Stimulated activated CD8-positive, alpha-beta memory T cell treated with anti-CD3 and anti-CD28 coated beads, Interleukin-15, amount 100 ng/mL, for 24 hours (primary cell): ENCODE measurements at regions not wholly inside any gene's neighbourhood (a gene's known extent, or its start where the extent isn't known, plus 50 kb on each side); places are given as distances from the start of the nearest gene placed in this dataset.
"Not testable (repeated sequence)": the region's sequence is repeated elsewhere in the genome, so short reads cannot be mapped to it uniquely, and the experiment has no call there.

ENCODE experiments used
- DNase-seq: peaks from one replicate; pipeline ENCODE4 v3.0.0-alpha.2; 2020; ENCODE audit warnings: low read depth

GRCh38 chr6:103886951-103887350 is 972.8 kb downstream of the HACE1 start:
- no peak for DNase-seq

GRCh38 chr6:103885446-103885845 is 974.3 kb downstream of the HACE1 start:
- no peak for DNase-seq

- DNase-seq: no peak
These were observed 979.9 kb downstream of the HACE1 start for GRCh38 chr6:103879800-103880199.

GRCh38 chr6:103875221-103875620 is 984.5 kb downstream of the HACE1 start:
- DNase-seq: no peak

DNA sequence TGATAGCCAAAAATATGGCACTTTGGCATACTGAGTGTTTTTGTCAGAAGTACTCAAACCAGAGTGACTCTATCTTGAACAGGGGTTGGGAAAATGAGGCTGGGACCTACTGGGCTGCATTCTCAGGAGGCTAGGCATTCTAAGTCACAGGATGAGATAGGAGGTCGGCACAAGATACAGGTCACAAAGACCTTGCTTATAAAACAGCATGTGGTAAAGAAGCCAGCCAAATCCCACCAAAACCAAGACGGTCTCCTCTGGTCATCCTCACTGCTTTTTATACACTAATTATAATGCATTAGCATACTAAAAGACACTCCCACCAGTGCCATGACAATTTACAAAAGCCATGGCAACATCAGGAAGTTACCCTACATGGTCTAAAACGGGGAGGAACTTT is 985.1 kb downstream of the HACE1 start:
- no peak for DNase-seq

DNA sequence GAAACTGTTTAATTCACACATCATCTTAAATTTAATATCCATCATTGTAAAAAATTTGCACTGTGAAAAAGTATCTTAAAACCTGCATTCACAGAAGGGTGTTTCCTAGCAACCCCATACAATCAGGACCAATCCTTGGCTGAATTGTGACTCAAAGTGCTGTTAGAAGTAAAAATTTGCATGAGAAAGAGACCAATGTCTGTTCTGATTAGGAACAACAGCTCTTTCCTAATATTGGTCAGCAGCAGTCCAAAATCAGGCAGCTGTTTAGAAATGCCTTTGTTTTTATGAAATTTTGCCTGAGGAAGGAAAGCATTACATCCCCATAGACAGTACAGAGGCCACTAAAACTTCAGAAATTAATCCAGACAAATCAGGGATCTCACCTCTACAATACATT is 987.0 kb downstream of the HACE1 start:
- DNase-seq: no peak

DNA sequence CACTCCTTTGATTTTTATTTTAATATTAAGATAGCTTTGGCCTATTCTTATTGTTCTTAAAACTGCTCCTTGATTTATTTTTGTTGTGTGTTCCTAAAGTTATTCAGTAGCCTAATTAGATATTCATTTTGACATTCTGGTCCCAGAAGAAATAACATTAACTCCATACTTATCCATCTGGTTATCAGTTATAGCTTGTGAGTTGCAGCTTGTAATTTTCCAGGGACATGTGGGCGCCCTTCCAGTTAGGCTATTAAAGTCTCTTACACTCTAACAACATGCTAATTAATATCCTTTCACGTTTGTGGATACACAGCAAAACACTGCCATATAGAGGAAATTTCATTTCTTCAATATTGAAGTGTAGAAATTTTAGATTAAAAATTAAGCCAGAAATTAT is 987.5 kb downstream of the HACE1 start:
- no peak for DNase-seq

- DNase-seq: no peak
These were observed 988.7 kb downstream of the HACE1 start for GRCh38 chr6:103870970-103871369.

DNA sequence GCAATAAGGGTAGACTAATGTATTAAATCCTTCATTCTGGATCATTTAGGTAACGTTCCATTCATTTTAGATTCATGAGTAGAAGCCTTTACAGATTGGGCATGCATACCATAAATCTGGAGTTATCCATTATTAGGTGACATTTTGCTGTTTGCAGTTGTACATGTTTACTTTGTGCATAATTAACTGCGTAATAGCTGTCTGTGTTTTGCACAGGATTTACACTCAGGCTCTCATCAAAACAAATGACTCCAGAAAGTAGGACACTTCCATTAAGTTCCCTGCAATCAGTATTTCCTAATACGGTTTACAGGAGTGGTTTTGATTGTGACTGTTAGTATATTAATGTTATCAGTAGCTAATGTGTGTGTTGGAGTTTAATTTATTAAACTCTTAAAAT is 997.4 kb downstream of the HACE1 start:
- no peak for DNase-seq

DNA sequence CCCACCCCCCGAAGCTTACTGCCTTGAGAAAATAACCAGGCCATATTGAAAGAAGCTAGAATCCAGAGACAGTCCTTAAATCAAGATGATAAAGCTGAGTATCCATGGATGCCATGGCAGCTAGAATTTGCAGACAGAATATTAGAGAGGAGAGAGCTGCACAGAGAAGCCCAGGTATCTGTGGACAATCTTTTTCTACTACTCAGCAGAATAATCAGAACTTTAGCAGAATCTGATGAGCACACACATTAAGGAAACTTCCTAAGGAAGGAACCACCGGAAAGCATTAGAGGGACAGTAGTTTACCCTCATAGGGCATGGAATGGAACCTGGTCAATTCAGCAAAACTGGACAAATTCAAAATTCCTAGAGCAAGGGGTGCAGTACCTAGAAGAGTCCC is 1001.7 kb downstream of the HACE1 start:
- DNase-seq: no peak

GRCh38 chr6:103855750-103856149 is 1004.0 kb downstream of the HACE1 start:
- DNase-seq: no peak

GRCh38 chr6:103854059-103854458 is 1005.7 kb downstream of the HACE1 start:
- no peak for DNase-seq

DNA sequence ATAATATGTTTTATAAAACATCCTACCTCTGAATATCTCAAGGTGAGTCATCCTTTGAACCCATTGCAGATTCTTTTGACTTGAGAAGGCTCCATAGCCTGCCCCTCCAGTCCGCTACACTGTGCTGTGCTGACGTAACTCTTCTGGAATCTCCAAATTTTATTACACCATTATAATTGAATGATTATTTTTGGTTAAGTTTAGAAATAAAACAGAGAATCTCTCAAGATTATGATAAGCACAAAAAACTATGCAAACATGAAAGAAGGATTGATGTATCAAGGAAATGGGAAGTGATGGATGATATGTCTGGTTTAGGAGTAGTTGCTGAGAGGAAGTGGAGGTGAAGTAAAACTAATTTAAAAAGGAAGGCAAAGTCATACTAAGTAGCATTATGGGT is 1021.3 kb downstream of the HACE1 start:
- no peak for DNase-seq

GRCh38 chr6:103826209-103826608 is 1033.5 kb downstream of the HACE1 start:
- no peak for DNase-seq

GRCh38 chr6:103820148-103820547 is 1039.6 kb downstream of the HACE1 start:
- no peak for DNase-seq

DNA sequence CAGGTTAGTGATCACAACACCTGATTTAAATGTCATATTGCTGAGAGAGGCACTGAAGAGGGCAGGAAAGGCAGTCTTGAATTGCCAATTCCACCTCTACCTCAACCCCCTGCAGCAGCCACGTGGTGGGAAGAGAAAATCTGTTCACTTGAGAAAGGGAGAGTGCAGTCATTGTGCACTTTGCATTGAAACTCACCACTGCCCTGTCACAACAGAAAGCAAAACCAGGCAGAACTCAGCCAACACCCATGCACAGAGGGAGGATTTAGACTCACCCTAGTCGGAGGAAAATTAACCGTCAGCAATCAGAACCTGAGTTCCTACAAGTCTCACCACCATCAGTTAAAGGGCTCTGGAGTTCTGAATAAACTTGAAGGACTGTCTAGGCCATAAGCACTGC is 1040.2 kb downstream of the HACE1 start:
- no peak for DNase-seq

DNA sequence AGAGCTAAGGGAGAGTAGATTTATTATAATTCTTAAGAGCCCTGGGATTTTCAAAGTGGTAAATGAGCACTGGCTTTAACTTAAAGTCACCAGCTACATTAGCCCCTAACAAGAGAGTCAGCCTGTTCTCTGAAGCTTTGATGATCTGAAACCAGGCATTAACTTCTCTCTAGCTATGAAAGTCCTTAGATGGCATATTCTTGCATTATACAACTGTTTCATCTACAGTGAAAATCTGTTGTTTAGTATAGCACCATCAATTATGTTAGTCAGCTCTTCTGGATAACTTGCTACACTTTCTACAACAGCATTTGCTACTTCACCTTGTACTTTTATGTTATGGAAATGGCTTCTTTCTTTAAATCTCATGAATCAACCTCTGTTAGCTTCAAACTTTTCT is 1046.7 kb downstream of the HACE1 start:
- no peak for DNase-seq

DNA sequence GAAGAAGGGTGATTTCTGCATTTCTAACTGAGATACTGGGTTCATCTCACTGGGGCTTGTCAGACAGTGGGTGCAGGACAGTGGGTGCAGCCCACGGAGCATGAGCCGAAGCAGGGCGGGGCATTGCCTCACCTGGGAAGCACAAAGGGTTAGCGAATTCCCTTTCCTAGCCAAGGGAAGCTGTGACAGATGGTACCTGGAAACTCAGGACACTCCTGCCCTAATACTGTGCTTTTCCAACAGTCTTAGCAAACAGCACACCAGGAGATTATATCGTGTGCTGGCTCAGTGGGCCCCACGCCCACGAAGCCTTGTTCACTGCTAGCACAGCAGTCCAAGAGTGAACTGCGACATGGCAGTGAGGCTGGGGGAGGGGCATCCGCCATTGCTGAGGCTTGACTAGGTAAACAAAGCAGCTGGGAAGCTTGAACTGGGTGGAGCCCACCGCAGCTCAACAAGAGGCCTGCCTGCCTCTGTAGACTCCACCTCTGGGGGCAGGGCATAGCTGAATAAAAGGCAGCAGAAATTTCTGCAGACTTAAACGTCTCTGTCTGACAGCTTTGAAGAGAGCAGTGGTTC is 1057.7 kb downstream of the HACE1 start:
- DNase-seq: not testable (repeated sequence)

- no peak for DNase-seq
These were observed 1059.6 kb downstream of the HACE1 start for GRCh38 chr6:103799971-103800670.

DNA sequence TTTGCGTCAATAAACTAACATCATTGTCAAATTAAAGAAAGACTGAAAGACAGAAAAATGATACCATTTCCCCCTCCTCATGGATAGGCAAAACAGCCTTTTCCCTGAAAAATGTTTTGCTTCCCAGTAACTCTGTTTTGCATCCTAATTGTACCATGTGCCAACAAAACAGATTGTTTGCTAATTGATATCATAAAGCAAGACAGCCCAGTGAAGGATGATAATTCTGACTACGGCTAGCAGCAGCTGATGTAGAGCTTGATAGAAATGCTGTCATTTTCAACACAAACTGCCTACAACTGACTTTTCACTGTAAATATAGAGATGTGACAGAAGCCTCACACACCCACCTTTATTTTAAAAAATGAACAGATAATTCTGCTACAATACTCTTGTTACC is 1061.6 kb downstream of the HACE1 start:
- no peak for DNase-seq

DNA sequence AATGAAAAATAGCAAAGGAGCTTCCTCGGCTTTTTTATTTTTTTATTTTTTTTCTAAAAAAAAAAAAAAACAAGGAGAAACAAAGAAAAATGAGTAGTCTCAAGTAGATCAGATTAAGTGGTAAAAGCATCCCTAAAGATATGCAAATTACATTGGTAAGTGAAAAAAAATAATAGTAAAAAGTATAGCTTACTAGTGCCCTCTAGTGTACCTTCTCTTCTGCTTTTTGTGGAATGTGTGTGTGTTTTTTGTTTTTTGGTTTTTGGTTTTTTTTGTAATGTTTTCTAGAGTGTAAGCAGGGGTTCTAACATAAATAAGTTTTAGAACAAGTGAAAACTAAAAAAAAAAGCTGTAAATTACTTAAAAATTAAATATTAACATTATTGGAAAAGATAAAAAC is 1062.0 kb downstream of the HACE1 start:
- no peak for DNase-seq

GRCh38 chr6:103791458-103791857 is 1068.3 kb downstream of the HACE1 start:
- no peak for DNase-seq

- no peak for DNase-seq
These were observed 1075.6 kb downstream of the HACE1 start for GRCh38 chr6:103784117-103784516.

DNA sequence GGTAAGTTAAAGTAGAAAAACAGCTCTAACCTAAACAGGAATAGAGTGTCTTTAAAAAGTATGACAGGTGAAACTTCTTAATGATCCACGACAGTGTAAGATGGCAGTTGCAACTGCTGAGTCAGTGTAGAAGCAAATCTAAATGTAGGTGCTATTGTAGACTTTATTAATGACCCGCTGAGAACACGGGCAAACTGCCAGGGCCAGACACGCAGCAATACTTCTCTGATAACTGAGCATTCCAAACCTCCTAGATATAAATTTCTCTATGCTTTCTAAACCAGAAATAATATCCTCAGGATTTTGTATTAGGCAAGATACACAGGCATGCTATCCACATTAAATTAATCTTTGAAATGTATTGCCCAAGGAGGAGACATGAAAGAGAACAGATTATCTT is 1076.4 kb downstream of the HACE1 start:
- no peak for DNase-seq
